ENCODE measurements at regions not wholly inside any gene's neighbourhood (a gene's known extent, or its start where the extent isn't known, plus 50 kb on each side); places are given as distances from the start of the nearest gene placed in this dataset.

GRCh38 chr5:173523388-173523787, 93.1 kb downstream of the BOD1 start:
- no peaks in the 10 kb centered on the region for H3K27me3 ChIP-seq (ENCODE audit: insufficient read depth, low read length, poor library complexity)
- H3K79me2 ChIP-seq (ENCODE audit: control insufficient read depth, insufficient read depth, low read length): no peaks in the 10 kb centered on the region
- no peak overlapping the region for H3K23ac ChIP-seq (ENCODE audit: low read length)
- no CpG with 5 or more reads among the region's 2 CpGs for WGBS (ENCODE audit: extremely low coverage, insufficient coverage, low lambda C conversion rate)
- H3K27ac ChIP-seq (ENCODE audit: low read depth, low read length): no peak overlapping the region
- no peaks in the 10 kb centered on the region for H3K4me1 ChIP-seq (ENCODE audit: control insufficient read depth, low read depth, low read length)
- no peak overlapping the region for H2BK120ac ChIP-seq (ENCODE audit: low read depth, low read length)
- no peak overlapping the region for H2AK5ac ChIP-seq (ENCODE audit: low read length)
- no peak overlapping the region for H3K18ac ChIP-seq (ENCODE audit: low read length)
- no peak overlapping the region for H3K4me3 ChIP-seq (ENCODE audit: low read length)
- no peak overlapping the region for H3K4me2 ChIP-seq (ENCODE audit: low read length)
- no peak overlapping the region for H4K5ac ChIP-seq (ENCODE audit: low read length)
- H3K56ac ChIP-seq (ENCODE audit: low read length): no peak overlapping the region
- DNase-seq: no peak
- no peak overlapping the region for H3K4ac ChIP-seq (ENCODE audit: low read depth, low read length)
- H3K36me3 ChIP-seq (ENCODE audit: control insufficient read depth, insufficient read depth, low read length): no peaks in the 10 kb centered on the region
- H2BK15ac ChIP-seq (replicated peaks; ENCODE audit: low read depth): no peak overlapping the region
- no peak overlapping the region for H3K9ac ChIP-seq (ENCODE audit: low read length)
- no peaks in the 10 kb centered on the region for H3K79me1 ChIP-seq (ENCODE audit: low read length)
- H2BK5ac ChIP-seq (ENCODE audit: low read length): no peak overlapping the region
- H4K8ac ChIP-seq (ENCODE audit: low read depth, low read length): no peak overlapping the region

- WGBS (ENCODE audit: extremely low coverage, insufficient coverage, low lambda C conversion rate): no CpG with 5 or more reads among the region's 1 CpG
- Histone ChIP-seq H3K27ac (ENCODE audit: low read depth, low read length) (no peak overlapping the region), H2AK5ac (ENCODE audit: low read length) (no peak overlapping the region), H2BK15ac (replicated peaks; ENCODE audit: low read depth) (no peak overlapping the region), H3K79me2 (ENCODE audit: control insufficient read depth, insufficient read depth, low read length) (no peaks in the 10 kb centered on the region), H3K18ac (ENCODE audit: low read length) (no peak overlapping the region), H4K8ac (ENCODE audit: low read depth, low read length) (no peak overlapping the region), H2BK120ac (ENCODE audit: low read depth, low read length) (no peak overlapping the region), H3K56ac (ENCODE audit: low read length) (no peak overlapping the region), H3K27me3 (ENCODE audit: insufficient read depth, low read length, poor library complexity) (no peaks in the 10 kb centered on the region), H3K4me2 (ENCODE audit: low read length) (no peak overlapping the region), H3K23ac (ENCODE audit: low read length) (no peak overlapping the region), H3K4me1 (ENCODE audit: control insufficient read depth, low read depth, low read length) (no peaks in the 10 kb centered on the region), H3K36me3 (ENCODE audit: control insufficient read depth, insufficient read depth, low read length) (no peaks in the 10 kb centered on the region), H2BK5ac (ENCODE audit: low read length) (no peak overlapping the region), H3K79me1 (ENCODE audit: low read length) (no peaks in the 10 kb centered on the region), H3K9ac (ENCODE audit: low read length) (no peak overlapping the region), H3K4ac (ENCODE audit: low read depth, low read length) (no peak overlapping the region), H4K5ac (ENCODE audit: low read length) (no peak overlapping the region), H3K4me3 (ENCODE audit: low read length) (no peak overlapping the region)
- no peak for DNase-seq
Observed at GRCh38 chr5:173522518-173522917, 93.9 kb downstream of the BOD1 start.

- Histone ChIP-seq H3K18ac (ENCODE audit: low read length) (no peak overlapping the region), H4K5ac (ENCODE audit: low read length) (no peak overlapping the region), H2BK5ac (ENCODE audit: low read length) (no peak overlapping the region), H3K4me2 (ENCODE audit: low read length) (no peak overlapping the region), H3K56ac (ENCODE audit: low read length) (no peak overlapping the region), H3K4me1 (ENCODE audit: control insufficient read depth, low read depth, low read length) (no peaks in the 10 kb centered on the region), H2BK120ac (ENCODE audit: low read depth, low read length) (no peak overlapping the region), H3K4me3 (ENCODE audit: low read length) (no peak overlapping the region), H3K36me3 (ENCODE audit: control insufficient read depth, insufficient read depth, low read length) (no peaks in the 10 kb centered on the region), H4K8ac (ENCODE audit: low read depth, low read length) (no peak overlapping the region), H3K79me2 (ENCODE audit: control insufficient read depth, insufficient read depth, low read length) (no peaks in the 10 kb centered on the region), H3K23ac (ENCODE audit: low read length) (no peak overlapping the region), H3K9ac (ENCODE audit: low read length) (no peak overlapping the region), H3K4ac (ENCODE audit: low read depth, low read length) (no peak overlapping the region), H2BK15ac (replicated peaks; ENCODE audit: low read depth) (no peak overlapping the region), H3K79me1 (ENCODE audit: low read length) (no peaks in the 10 kb centered on the region), H3K27ac (ENCODE audit: low read depth, low read length) (no peak overlapping the region), H3K27me3 (ENCODE audit: insufficient read depth, low read length, poor library complexity) (no peaks in the 10 kb centered on the region), H2AK5ac (ENCODE audit: low read length) (no peak overlapping the region)
- DNase-seq: no peak
- no CpG with 5 or more reads among the region's 6 CpGs for WGBS (ENCODE audit: extremely low coverage, insufficient coverage, low lambda C conversion rate)
Observed at GRCh38 chr5:173518856-173519255, 97.6 kb downstream of the BOD1 start.

- DNase-seq: peak; percentile 1
- no peak overlapping the region for H3K9ac ChIP-seq (ENCODE audit: low read length)
- no peak overlapping the region for H3K27ac ChIP-seq (ENCODE audit: low read depth, low read length)
- no peak overlapping the region for H3K4me3 ChIP-seq (ENCODE audit: low read length)
- no peak overlapping the region for H2AK5ac ChIP-seq (ENCODE audit: low read length)
- H4K8ac ChIP-seq (ENCODE audit: low read depth, low read length): no peak overlapping the region
- no peaks in the 10 kb centered on the region for H3K79me2 ChIP-seq (ENCODE audit: control insufficient read depth, insufficient read depth, low read length)
- H3K18ac ChIP-seq (ENCODE audit: low read length): no peak overlapping the region
- no peak overlapping the region for H3K4ac ChIP-seq (ENCODE audit: low read depth, low read length)
- no peak overlapping the region for H2BK15ac ChIP-seq (replicated peaks; ENCODE audit: low read depth)
- H3K56ac ChIP-seq (ENCODE audit: low read length): no peak overlapping the region
- no peak overlapping the region for H4K5ac ChIP-seq (ENCODE audit: low read length)
- no peak overlapping the region for H2BK5ac ChIP-seq (ENCODE audit: low read length)
- no peaks in the 10 kb centered on the region for H3K79me1 ChIP-seq (ENCODE audit: low read length)
- H2BK120ac ChIP-seq (ENCODE audit: low read depth, low read length): no peak overlapping the region
- no peaks in the 10 kb centered on the region for H3K36me3 ChIP-seq (ENCODE audit: control insufficient read depth, insufficient read depth, low read length)
- no peak overlapping the region for H3K23ac ChIP-seq (ENCODE audit: low read length)
- H3K4me2 ChIP-seq (ENCODE audit: low read length): no peak overlapping the region
- H3K27me3 ChIP-seq (ENCODE audit: insufficient read depth, low read length, poor library complexity): no peaks in the 10 kb centered on the region
- no CpG with 5 or more reads among the region's 3 CpGs for WGBS (ENCODE audit: extremely low coverage, insufficient coverage, low lambda C conversion rate)
- no peaks in the 10 kb centered on the region for H3K4me1 ChIP-seq (ENCODE audit: control insufficient read depth, low read depth, low read length)
Observed at GRCh38 chr5:173517648-173518047, 98.8 kb downstream of the BOD1 start.

- H3K4ac ChIP-seq (ENCODE audit: low read depth, low read length): no peak overlapping the region
- H3K18ac ChIP-seq (ENCODE audit: low read length): no peak overlapping the region
- H3K9ac ChIP-seq (ENCODE audit: low read length): no peak overlapping the region
- H3K4me3 ChIP-seq (ENCODE audit: low read length): no peak overlapping the region
- H3K23ac ChIP-seq (ENCODE audit: low read length): no peak overlapping the region
- DNase-seq: no peak
- no peak overlapping the region for H2BK120ac ChIP-seq (ENCODE audit: low read depth, low read length)
- no CpG with 5 or more reads among the region's 1 CpG for WGBS (ENCODE audit: extremely low coverage, insufficient coverage, low lambda C conversion rate)
- no peaks in the 10 kb centered on the region for H3K27me3 ChIP-seq (ENCODE audit: insufficient read depth, low read length, poor library complexity)
- no peak overlapping the region for H2BK15ac ChIP-seq (replicated peaks; ENCODE audit: low read depth)
- no peak overlapping the region for H4K5ac ChIP-seq (ENCODE audit: low read length)
- no peaks in the 10 kb centered on the region for H3K79me1 ChIP-seq (ENCODE audit: low read length)
- H3K36me3 ChIP-seq (ENCODE audit: control insufficient read depth, insufficient read depth, low read length): no peaks in the 10 kb centered on the region
- H3K56ac ChIP-seq (ENCODE audit: low read length): no peak overlapping the region
- no peaks in the 10 kb centered on the region for H3K79me2 ChIP-seq (ENCODE audit: control insufficient read depth, insufficient read depth, low read length)
- H2BK5ac ChIP-seq (ENCODE audit: low read length): no peak overlapping the region
- no peaks in the 10 kb centered on the region for H3K4me1 ChIP-seq (ENCODE audit: control insufficient read depth, low read depth, low read length)
- H2AK5ac ChIP-seq (ENCODE audit: low read length): no peak overlapping the region
- no peak overlapping the region for H3K27ac ChIP-seq (ENCODE audit: low read depth, low read length)
- no peak overlapping the region for H4K8ac ChIP-seq (ENCODE audit: low read depth, low read length)
- H3K4me2 ChIP-seq (ENCODE audit: low read length): no peak overlapping the region
Observed at GRCh38 chr5:173515526-173515925, 100.9 kb downstream of the BOD1 start.

GRCh38 chr5:173514661-173515060, 101.8 kb downstream of the BOD1 start:
- Histone ChIP-seq H2BK120ac (ENCODE audit: low read depth, low read length) (no peak overlapping the region), H2BK15ac (replicated peaks; ENCODE audit: low read depth) (no peak overlapping the region), H3K27me3 (ENCODE audit: insufficient read depth, low read length, poor library complexity) (no peaks in the 10 kb centered on the region), H3K56ac (ENCODE audit: low read length) (no peak overlapping the region), H3K4ac (ENCODE audit: low read depth, low read length) (no peak overlapping the region), H3K23ac (ENCODE audit: low read length) (no peak overlapping the region), H2AK5ac (ENCODE audit: low read length) (no peak overlapping the region), H3K9ac (ENCODE audit: low read length) (no peak overlapping the region), H3K36me3 (ENCODE audit: control insufficient read depth, insufficient read depth, low read length) (no peaks in the 10 kb centered on the region), H3K79me1 (ENCODE audit: low read length) (no peaks in the 10 kb centered on the region), H3K18ac (ENCODE audit: low read length) (no peak overlapping the region), H2BK5ac (ENCODE audit: low read length) (no peak overlapping the region), H3K4me2 (ENCODE audit: low read length) (no peak overlapping the region), H4K5ac (ENCODE audit: low read length) (no peak overlapping the region), H3K4me3 (ENCODE audit: low read length) (no peak overlapping the region), H3K79me2 (ENCODE audit: control insufficient read depth, insufficient read depth, low read length) (no peaks in the 10 kb centered on the region), H3K4me1 (ENCODE audit: control insufficient read depth, low read depth, low read length) (no peaks in the 10 kb centered on the region), H3K27ac (ENCODE audit: low read depth, low read length) (no peak overlapping the region), H4K8ac (ENCODE audit: low read depth, low read length) (no peak overlapping the region)
- no CpG with 5 or more reads among the region's 2 CpGs for WGBS (ENCODE audit: extremely low coverage, insufficient coverage, low lambda C conversion rate)
- DNase-seq: no peak

All from mesendoderm (in vitro differentiated cells).